Upper lobe of right lung (tissue), 1 donor: ENCODE measurements at regions not wholly inside any gene's neighbourhood (a gene's known extent, or its start where the extent isn't known, plus 50 kb on each side); places are given as distances from the start of the nearest gene placed in this dataset.

Experiments used
- ATAC-seq: fragments of 200-7000 bp; cut with Tn5 transposase; one replicate; pipeline ENCODE4 v1.9.1; 2020; ENCODE audit warnings: mild to moderate bottlenecking, moderate library complexity
- DNase-seq: peaks from one replicate; pipeline ENCODE4 v3.0.0-alpha.2; 2020
- H3K27ac ChIP-seq: fragments of 200-600 bp; one replicate; pipeline ENCODE4 v1.8.0; 2022
- H3K27me3 ChIP-seq: fragments of 200-600 bp; one replicate; pipeline ENCODE4 v1.8.0; 2022; ENCODE audit warnings: mild to moderate bottlenecking
- H3K36me3 ChIP-seq: fragments of 200-600 bp; one replicate; pipeline ENCODE4 v1.8.0; 2022
- H3K4me1 ChIP-seq: fragments of 200-600 bp; one replicate; pipeline ENCODE4 v1.8.0; 2022
- H3K4me3 ChIP-seq: fragments of 200-600 bp; one replicate; pipeline ENCODE4 v1.8.0; 2022; ENCODE audit warnings: mild to moderate bottlenecking
- H3K9me3 ChIP-seq: fragments of 200-600 bp; one replicate; pipeline ENCODE4 v1.8.0; 2022
- intact Hi-C: fragments of 100-400 bp; cut with DNase I; formaldehyde crosslinking; loops from one replicate; pipeline ENCODE4 v1.11.0; 2022
- TF ChIP-seq, protein P1 (sequence below): fragments of 200-600 bp; IDR thresholded peaks from one replicate; pipeline ENCODE4 v1.8.0; 2022; ENCODE audit warnings: antibody characterized with exemption
- donor health status: DM: no; HTN: yes; CAD: no; lungs with severe emphysema.

GRCh38 chr6:43968110-43968965 is 158.9 kb downstream of the MRPL14 start:
- no peaks in the 10 kb centered on the region for H3K36me3 ChIP-seq
- DNase-seq (no peak), ATAC-seq (no peak)
- intact Hi-C loops: no loop called here
- no peak overlapping the region for H3K4me3 ChIP-seq
- H3K27me3 ChIP-seq: no peaks in the 10 kb centered on the region
- TF ChIP-seq, protein P1, sequence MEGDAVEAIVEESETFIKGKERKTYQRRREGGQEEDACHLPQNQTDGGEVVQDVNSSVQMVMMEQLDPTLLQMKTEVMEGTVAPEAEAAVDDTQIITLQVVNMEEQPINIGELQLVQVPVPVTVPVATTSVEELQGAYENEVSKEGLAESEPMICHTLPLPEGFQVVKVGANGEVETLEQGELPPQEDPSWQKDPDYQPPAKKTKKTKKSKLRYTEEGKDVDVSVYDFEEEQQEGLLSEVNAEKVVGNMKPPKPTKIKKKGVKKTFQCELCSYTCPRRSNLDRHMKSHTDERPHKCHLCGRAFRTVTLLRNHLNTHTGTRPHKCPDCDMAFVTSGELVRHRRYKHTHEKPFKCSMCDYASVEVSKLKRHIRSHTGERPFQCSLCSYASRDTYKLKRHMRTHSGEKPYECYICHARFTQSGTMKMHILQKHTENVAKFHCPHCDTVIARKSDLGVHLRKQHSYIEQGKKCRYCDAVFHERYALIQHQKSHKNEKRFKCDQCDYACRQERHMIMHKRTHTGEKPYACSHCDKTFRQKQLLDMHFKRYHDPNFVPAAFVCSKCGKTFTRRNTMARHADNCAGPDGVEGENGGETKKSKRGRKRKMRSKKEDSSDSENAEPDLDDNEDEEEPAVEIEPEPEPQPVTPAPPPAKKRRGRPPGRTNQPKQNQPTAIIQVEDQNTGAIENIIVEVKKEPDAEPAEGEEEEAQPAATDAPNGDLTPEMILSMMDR: no peak
- H3K4me1 ChIP-seq: peaks cover 23% of the 10 kb centered on the region
- H3K27ac ChIP-seq: no peak overlapping the region
- no peaks in the 10 kb centered on the region for H3K9me3 ChIP-seq

DNA sequence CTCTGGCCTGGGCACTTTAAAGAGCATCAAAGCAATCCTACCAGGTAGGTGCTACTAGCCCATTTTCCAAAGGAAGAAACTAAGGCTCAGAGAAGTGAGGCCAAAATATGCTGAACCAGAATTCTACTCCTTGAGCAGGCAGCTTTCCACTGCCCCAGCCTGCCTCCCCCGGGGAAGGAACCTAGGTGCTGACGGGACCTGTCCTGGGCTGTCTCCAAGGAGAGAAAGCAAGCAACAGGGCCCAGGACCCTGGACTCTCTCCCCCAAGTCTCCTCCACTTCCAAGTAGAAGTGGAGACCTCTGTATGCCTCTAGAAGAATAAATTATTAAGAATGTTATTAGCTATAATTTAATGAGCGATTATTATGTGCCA is 159.5 kb downstream of the MRPL14 start:
- TF ChIP-seq, protein P1: no peak
- ATAC-seq: no peak
- no peaks in the 10 kb centered on the region for H3K27me3 ChIP-seq
- intact Hi-C loops: no loop called here
- no peak for DNase-seq
- no peak overlapping the region for H3K27ac ChIP-seq
- H3K4me3 ChIP-seq: no peak overlapping the region
- no peaks in the 10 kb centered on the region for H3K9me3 ChIP-seq
- H3K36me3 ChIP-seq: no peaks in the 10 kb centered on the region
- H3K4me1 ChIP-seq: peaks cover 17% of the 10 kb centered on the region

DNA sequence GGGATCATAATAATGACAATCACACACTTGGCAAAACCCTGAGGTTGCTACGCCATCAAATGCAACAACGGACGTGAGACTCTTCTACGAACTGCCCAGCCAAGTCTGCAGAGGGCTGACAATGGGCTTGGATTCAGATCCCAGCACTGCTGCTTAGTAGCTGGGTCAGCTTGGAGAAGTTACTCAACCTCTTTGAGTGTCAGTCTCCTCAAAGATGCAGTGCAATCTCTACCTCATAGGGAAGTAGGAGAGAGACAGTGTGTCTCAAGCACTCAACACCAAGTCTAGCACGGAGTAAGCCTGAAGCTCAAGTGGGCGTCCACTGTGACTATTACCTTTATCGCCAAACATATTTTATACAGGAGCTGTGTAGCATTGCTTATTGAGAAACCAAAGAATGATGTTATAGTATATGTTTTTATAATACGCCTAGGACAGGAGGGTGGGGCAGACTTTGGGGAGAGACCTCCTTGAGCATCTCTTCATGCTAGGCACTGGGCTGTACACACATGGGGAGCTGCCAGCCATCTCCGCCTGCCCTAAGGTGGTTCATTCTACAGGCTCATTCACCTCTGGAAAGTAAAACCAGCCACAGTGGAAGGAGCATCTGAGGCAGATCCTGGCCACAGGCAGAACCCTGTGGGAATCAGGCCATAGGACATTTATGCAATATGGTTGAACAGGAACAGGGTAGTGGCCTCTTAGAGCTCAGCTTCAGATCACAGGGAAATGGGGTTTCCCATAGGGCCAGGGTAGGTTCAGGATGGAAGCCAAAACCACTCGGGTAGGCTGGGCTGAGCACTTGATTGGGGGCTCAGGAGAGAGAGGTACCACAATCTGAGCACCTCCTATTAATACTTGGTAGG is 160.2 kb downstream of the MRPL14 start:
- intact Hi-C loops: no loop called here
- DNase-seq: no peak

GRCh38 chr6:43966374-43966658 is 160.9 kb downstream of the MRPL14 start:
- Histone ChIP-seq H3K27ac (no peak overlapping the region), H3K4me3 (no peak overlapping the region), H3K36me3 (no peaks in the 10 kb centered on the region), H3K4me1 (peaks cover 4% of the 10 kb centered on the region), H3K9me3 (no peaks in the 10 kb centered on the region), H3K27me3 (no peaks in the 10 kb centered on the region)
- intact Hi-C loops: no loop called here
- DNase-seq (no peak), ATAC-seq (no peak)
- TF ChIP-seq, protein P1: no peak

More for the DNA sequence above, 160.2 kb downstream of the MRPL14 start:
- H3K27me3 ChIP-seq: no peaks in the 10 kb centered on the region
- peaks cover 11% of the 10 kb centered on the region for H3K4me1 ChIP-seq
- no peak overlapping the region for H3K27ac ChIP-seq
- peak; percentile 49 for ATAC-seq
- H3K4me3 ChIP-seq: no peak overlapping the region
- no peaks in the 10 kb centered on the region for H3K9me3 ChIP-seq
- no peaks in the 10 kb centered on the region for H3K36me3 ChIP-seq
- TF ChIP-seq, protein P1: no peak

- TF ChIP-seq, protein P1: no peak
- DNase-seq (no peak), ATAC-seq (no peak)
- H3K4me3 ChIP-seq: no peak overlapping the region
- no peaks in the 10 kb centered on the region for H3K27me3 ChIP-seq
- H3K4me1 ChIP-seq: peaks cover under 1% of the 10 kb centered on the region
- H3K27ac ChIP-seq: no peak overlapping the region
- H3K36me3 ChIP-seq: no peaks in the 10 kb centered on the region
- intact Hi-C loops: no loop called here
- H3K9me3 ChIP-seq: no peaks in the 10 kb centered on the region
Measured at GRCh38 chr6:43965628-43966373, 161.5 kb downstream of the MRPL14 start.
